ENCODE measurements at regions not wholly inside any gene's neighbourhood (a gene's known extent, or its start where the extent isn't known, plus 50 kb on each side); places are given as distances from the start of the nearest gene placed in this dataset.

DNA sequence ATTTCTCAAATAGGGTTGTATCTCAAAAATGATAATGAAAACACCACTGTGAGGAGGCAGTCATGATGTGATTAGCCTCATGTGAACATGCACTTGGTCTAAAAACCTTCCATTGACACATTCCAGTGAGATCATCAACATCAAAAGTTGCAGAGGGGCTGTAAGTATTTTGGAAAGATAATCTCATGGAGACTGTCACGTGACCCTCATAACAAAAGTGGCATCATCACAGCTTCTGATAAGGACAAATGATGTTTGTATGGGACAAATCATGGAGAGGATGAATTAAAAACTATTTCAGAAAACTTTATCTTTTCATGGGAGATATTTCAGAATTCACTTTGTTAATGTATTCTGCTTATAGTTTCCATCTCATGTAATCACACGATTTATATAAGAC is 203.1 kb upstream of the NDN start:
- 71% methylated on average over 2 of the region's 2 CpGs for WGBS

GRCh38 chr15:23897091-23897490 is 210.0 kb upstream of the NDN start:
- DNase-seq (ENCODE audit: low read depth in 6 of 9, low spot score in 9 of 9) = no peak
- no peak overlapping the region for H3K27ac ChIP-seq (ENCODE audit: low read depth in 1 of 2, low read length in 1 of 2)
- WGBS = 63% methylated on average over 6 of the region's 6 CpGs
- no peaks in the 10 kb centered on the region for H3K9me3 ChIP-seq (ENCODE audit: control insufficient read depth in 2 of 2, insufficient read depth in 1 of 2, low read length in 1 of 2)
- no peak overlapping the region for H3K4me3 ChIP-seq (ENCODE audit: low read length in 2 of 2)
- H3K27me3 ChIP-seq (ENCODE audit: control insufficient read depth in 2 of 2, insufficient read depth in 1 of 2, low read length in 1 of 2) = no peaks in the 10 kb centered on the region
- H3K36me3 ChIP-seq (ENCODE audit: control insufficient read depth in 2 of 2, insufficient read depth in 2 of 2, low read length in 1 of 2) = no peaks in the 10 kb centered on the region
- no peaks in the 10 kb centered on the region for H3K4me1 ChIP-seq (ENCODE audit: control insufficient read depth in 2 of 2, insufficient read depth in 2 of 2, low read length in 2 of 2)

More for the DNA sequence above, 203.1 kb upstream of the NDN start:
- no peaks in the 10 kb centered on the region for H3K4me1 ChIP-seq (ENCODE audit: control insufficient read depth in 2 of 2, insufficient read depth in 2 of 2, low read length in 2 of 2)
- H3K9me3 ChIP-seq (ENCODE audit: control insufficient read depth in 2 of 2, insufficient read depth in 1 of 2, low read length in 1 of 2) = no peaks in the 10 kb centered on the region
- no peak overlapping the region for H3K27ac ChIP-seq (ENCODE audit: low read depth in 1 of 2, low read length in 1 of 2)
- no peaks in the 10 kb centered on the region for H3K36me3 ChIP-seq (ENCODE audit: control insufficient read depth in 2 of 2, insufficient read depth in 2 of 2, low read length in 1 of 2)
- H3K4me3 ChIP-seq (ENCODE audit: low read length in 2 of 2) = no peak overlapping the region
- H3K27me3 ChIP-seq (ENCODE audit: control insufficient read depth in 2 of 2, insufficient read depth in 1 of 2, low read length in 1 of 2) = no peaks in the 10 kb centered on the region
- no peak for DNase-seq (ENCODE audit: low read depth in 6 of 9, low spot score in 9 of 9)

DNA sequence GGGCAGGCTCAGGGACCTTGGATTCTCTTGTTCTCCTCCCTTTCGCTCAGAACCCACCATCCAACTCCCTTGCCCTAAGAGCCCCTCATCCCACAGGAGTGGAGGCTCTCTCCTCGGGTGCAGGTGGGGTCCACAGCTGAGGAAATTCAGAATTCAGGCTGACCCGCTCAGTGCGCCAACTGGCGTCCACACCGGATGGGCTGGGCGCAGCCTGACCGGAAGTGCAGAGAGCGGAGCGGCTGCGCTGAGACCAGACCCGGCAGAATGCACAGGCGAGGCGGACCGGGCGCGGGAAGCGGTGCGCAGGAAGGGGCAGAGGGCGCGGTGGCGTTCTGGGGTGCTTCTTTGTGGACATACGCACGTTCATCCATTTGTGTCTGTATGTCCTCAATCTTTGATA is 210.4 kb upstream of the NDN start:
- Histone ChIP-seq H3K36me3 (ENCODE audit: control insufficient read depth in 2 of 2, insufficient read depth in 2 of 2, low read length in 1 of 2) (no peaks in the 10 kb centered on the region), H3K27me3 (ENCODE audit: control insufficient read depth in 2 of 2, insufficient read depth in 1 of 2, low read length in 1 of 2) (no peaks in the 10 kb centered on the region), H3K9me3 (ENCODE audit: control insufficient read depth in 2 of 2, insufficient read depth in 1 of 2, low read length in 1 of 2) (no peaks in the 10 kb centered on the region), H3K4me1 (ENCODE audit: control insufficient read depth in 2 of 2, insufficient read depth in 2 of 2, low read length in 2 of 2) (no peaks in the 10 kb centered on the region), H3K27ac (ENCODE audit: low read depth in 1 of 2, low read length in 1 of 2) (no peak overlapping the region), H3K4me3 (ENCODE audit: low read length in 2 of 2) (no peak overlapping the region)
- WGBS = 36% methylated on average over 24 of the region's 24 CpGs
- no peak for DNase-seq (ENCODE audit: low read depth in 6 of 9, low spot score in 9 of 9)

DNA sequence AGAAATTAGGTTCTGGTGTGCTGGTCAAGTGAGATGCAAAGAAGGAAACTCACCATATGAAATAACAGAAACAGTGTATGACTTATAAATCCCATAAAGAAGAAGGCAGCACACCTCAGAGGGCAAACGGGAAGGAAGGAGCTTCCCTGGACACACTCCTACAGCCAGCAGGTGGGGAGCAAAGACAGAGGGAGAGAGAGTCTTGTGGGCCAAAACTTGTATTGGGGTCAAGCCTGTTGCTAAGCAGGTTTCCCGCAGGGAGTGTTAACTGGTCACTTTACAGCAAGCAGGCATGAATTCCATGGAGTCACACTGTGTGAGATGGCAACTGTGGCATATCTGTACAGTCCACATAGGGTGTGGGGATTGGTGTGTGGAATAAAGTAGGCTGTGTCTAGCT is 222.9 kb upstream of the NDN start:
- H3K36me3 ChIP-seq (ENCODE audit: control insufficient read depth in 2 of 2, insufficient read depth in 2 of 2, low read length in 1 of 2) = no peaks in the 10 kb centered on the region
- 51% methylated on average over 2 of the region's 2 CpGs for WGBS
- H3K4me1 ChIP-seq (ENCODE audit: control insufficient read depth in 2 of 2, insufficient read depth in 2 of 2, low read length in 2 of 2) = no peaks in the 10 kb centered on the region
- DNase-seq (ENCODE audit: low read depth in 6 of 9, low spot score in 9 of 9) = no peak
- no peak overlapping the region for H3K4me3 ChIP-seq (ENCODE audit: low read length in 2 of 2)
- H3K27ac ChIP-seq (ENCODE audit: low read depth in 1 of 2, low read length in 1 of 2) = no peak overlapping the region
- peaks cover 1 to 2% of the 10 kb centered on the region in 2 donors for H3K9me3 ChIP-seq (ENCODE audit: control insufficient read depth in 2 of 2, insufficient read depth in 1 of 2, low read length in 1 of 2)
- H3K27me3 ChIP-seq (ENCODE audit: control insufficient read depth in 2 of 2, insufficient read depth in 1 of 2, low read length in 1 of 2) = no peaks in the 10 kb centered on the region

- 37% methylated on average over 12 of the region's 12 CpGs for WGBS
- H3K27me3 ChIP-seq (ENCODE audit: control insufficient read depth in 2 of 2, insufficient read depth in 1 of 2, low read length in 1 of 2) = no peaks in the 10 kb centered on the region
Measured at GRCh38 chr15:23912191-23912590, 225.1 kb upstream of the NDN start.

GRCh38 chr15:23913081-23913480 is 226.0 kb upstream of the NDN start:
- Histone ChIP-seq H3K36me3 (ENCODE audit: control insufficient read depth in 2 of 2, insufficient read depth in 2 of 2, low read length in 1 of 2) (no peaks in the 10 kb centered on the region), H3K9me3 (ENCODE audit: control insufficient read depth in 2 of 2, insufficient read depth in 1 of 2, low read length in 1 of 2) (peaks cover 0 to 2% of the 10 kb centered on the region in 2 donors), H3K4me3 (ENCODE audit: low read length in 2 of 2) (no peak overlapping the region), H3K27me3 (ENCODE audit: control insufficient read depth in 2 of 2, insufficient read depth in 1 of 2, low read length in 1 of 2) (no peaks in the 10 kb centered on the region), H3K4me1 (ENCODE audit: control insufficient read depth in 2 of 2, insufficient read depth in 2 of 2, low read length in 2 of 2) (no peaks in the 10 kb centered on the region), H3K27ac (ENCODE audit: low read depth in 1 of 2, low read length in 1 of 2) (no peak overlapping the region)
- 82% methylated on average over 5 of the region's 5 CpGs for WGBS
- DNase-seq (ENCODE audit: low read depth in 6 of 9, low spot score in 9 of 9) = no peak

More at GRCh38 chr15:23912191-23912590, 225.1 kb upstream of the NDN start:
- DNase-seq (ENCODE audit: low read depth in 6 of 9, low spot score in 9 of 9) = no peak
- Histone ChIP-seq H3K27ac (ENCODE audit: low read depth in 1 of 2, low read length in 1 of 2) (no peak overlapping the region), H3K4me3 (ENCODE audit: low read length in 2 of 2) (no peak overlapping the region), H3K36me3 (ENCODE audit: control insufficient read depth in 2 of 2, insufficient read depth in 2 of 2, low read length in 1 of 2) (no peaks in the 10 kb centered on the region), H3K4me1 (ENCODE audit: control insufficient read depth in 2 of 2, insufficient read depth in 2 of 2, low read length in 2 of 2) (no peaks in the 10 kb centered on the region), H3K9me3 (ENCODE audit: control insufficient read depth in 2 of 2, insufficient read depth in 1 of 2, low read length in 1 of 2) (peaks cover 1 to 2% of the 10 kb centered on the region in 2 donors)

DNA sequence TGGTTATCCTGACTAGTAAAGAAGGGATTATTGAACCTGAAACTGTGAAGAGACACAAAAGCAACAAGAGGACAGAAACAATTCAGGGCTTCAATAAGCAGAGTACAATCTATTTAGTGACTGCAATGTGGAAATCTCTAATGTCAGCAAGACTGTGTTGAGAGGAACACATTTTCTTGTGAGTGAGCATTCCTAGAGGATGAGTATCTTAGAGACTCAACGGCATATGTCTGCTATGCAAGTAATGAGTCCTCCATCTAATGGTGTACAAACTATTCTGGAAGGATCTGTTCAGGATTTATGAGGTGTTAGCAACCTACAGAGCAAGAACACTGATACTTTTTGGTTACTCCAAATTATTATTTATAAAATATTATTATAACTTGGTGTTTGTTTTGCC is 226.5 kb upstream of the NDN start:
- no peaks in the 10 kb centered on the region for H3K4me1 ChIP-seq (ENCODE audit: control insufficient read depth in 2 of 2, insufficient read depth in 2 of 2, low read length in 2 of 2)
- 89% methylated on average over 1 of the region's 1 CpG for WGBS
- no peak overlapping the region for H3K27ac ChIP-seq (ENCODE audit: low read depth in 1 of 2, low read length in 1 of 2)
- no peak overlapping the region for H3K4me3 ChIP-seq (ENCODE audit: low read length in 2 of 2)
- no peaks in the 10 kb centered on the region for H3K36me3 ChIP-seq (ENCODE audit: control insufficient read depth in 2 of 2, insufficient read depth in 2 of 2, low read length in 1 of 2)
- peaks cover 0 to 2% of the 10 kb centered on the region in 2 donors for H3K9me3 ChIP-seq (ENCODE audit: control insufficient read depth in 2 of 2, insufficient read depth in 1 of 2, low read length in 1 of 2)
- no peak for DNase-seq (ENCODE audit: low read depth in 6 of 9, low spot score in 9 of 9)
- H3K27me3 ChIP-seq (ENCODE audit: control insufficient read depth in 2 of 2, insufficient read depth in 1 of 2, low read length in 1 of 2) = no peaks in the 10 kb centered on the region

- no peaks in the 10 kb centered on the region for H3K27me3 ChIP-seq (ENCODE audit: control insufficient read depth in 2 of 2, insufficient read depth in 1 of 2, low read length in 1 of 2)
- 79% methylated on average over 3 of the region's 3 CpGs for WGBS
Measured at GRCh38 chr15:23924686-23925085, 237.6 kb upstream of the NDN start.

GRCh38 chr15:23954931-23955330 is 267.8 kb upstream of the NDN start:
- 89% methylated on average over 14 of the region's 14 CpGs for WGBS
- Histone ChIP-seq H3K27me3 (ENCODE audit: control insufficient read depth in 2 of 2, insufficient read depth in 1 of 2, low read length in 1 of 2) (no peaks in the 10 kb centered on the region), H3K9me3 (ENCODE audit: control insufficient read depth in 2 of 2, insufficient read depth in 1 of 2, low read length in 1 of 2) (no peaks in the 10 kb centered on the region), H3K4me3 (ENCODE audit: low read length in 2 of 2) (no peak overlapping the region), H3K36me3 (ENCODE audit: control insufficient read depth in 2 of 2, insufficient read depth in 2 of 2, low read length in 1 of 2) (no peaks in the 10 kb centered on the region), H3K4me1 (ENCODE audit: control insufficient read depth in 2 of 2, insufficient read depth in 2 of 2, low read length in 2 of 2) (no peaks in the 10 kb centered on the region), H3K27ac (ENCODE audit: low read depth in 1 of 2, low read length in 1 of 2) (no peak overlapping the region)
- no peak for DNase-seq (ENCODE audit: low read depth in 6 of 9, low spot score in 9 of 9)

More at GRCh38 chr15:23924686-23925085, 237.6 kb upstream of the NDN start:
- Histone ChIP-seq H3K4me1 (ENCODE audit: control insufficient read depth in 2 of 2, insufficient read depth in 2 of 2, low read length in 2 of 2) (no peaks in the 10 kb centered on the region), H3K36me3 (ENCODE audit: control insufficient read depth in 2 of 2, insufficient read depth in 2 of 2, low read length in 1 of 2) (no peaks in the 10 kb centered on the region), H3K4me3 (ENCODE audit: low read length in 2 of 2) (no peak overlapping the region), H3K27ac (ENCODE audit: low read depth in 1 of 2, low read length in 1 of 2) (no peak overlapping the region), H3K9me3 (ENCODE audit: control insufficient read depth in 2 of 2, insufficient read depth in 1 of 2, low read length in 1 of 2) (no peaks in the 10 kb centered on the region)
- no peak for DNase-seq (ENCODE audit: low read depth in 6 of 9, low spot score in 9 of 9)
